ENCODE measurements at regions not wholly inside any gene's neighbourhood (a gene's known extent, or its start where the extent isn't known, plus 50 kb on each side); places are given as distances from the start of the nearest gene placed in this dataset.

DNA sequence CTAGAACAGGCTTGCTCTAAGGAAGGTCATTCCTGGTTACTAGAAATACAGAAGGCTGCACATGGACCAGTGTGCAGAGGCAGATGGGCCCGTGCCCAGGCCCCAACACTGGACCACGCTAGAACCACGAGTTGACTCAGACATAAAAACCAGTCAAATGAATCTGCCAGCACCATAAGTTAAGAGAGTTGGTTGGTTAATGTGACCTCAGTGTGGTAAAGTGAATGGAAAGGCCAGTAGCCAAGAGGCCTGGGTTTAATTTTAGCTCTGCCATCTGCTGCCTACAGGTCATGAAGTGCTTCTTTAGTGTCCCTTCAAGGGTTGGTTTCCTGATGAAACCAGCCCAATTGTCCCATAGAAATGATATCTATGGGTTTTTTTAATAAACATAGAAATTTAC, 329.6 kb upstream of the NRP1 start:
- CTCF ChIA-PET (ENCODE audit: partially characterized antibody), result no interaction called here
- POLR2A ChIA-PET (ENCODE audit: partially characterized antibody), result no interaction called here
- Histone ChIP-seq H3K79me2 (ENCODE audit: control insufficient read depth in 1 of 2, insufficient read depth in 2 of 2, low read length in 2 of 2) (no peaks in the 10 kb centered on the region), H2BK12ac (ENCODE audit: low read depth, low read length) (no peak overlapping the region), H3K4me3 (ENCODE audit: extremely low read depth in 1 of 4, insufficient read depth in 2 of 4, low read depth in 3 of 4, low read length in 4 of 4) (no peak overlapping the region), H4K91ac (replicated peaks; ENCODE audit: insufficient read length, low read length) (no peak overlapping the region), H3K4me1 (replicated peaks in 1 of 4; ENCODE audit: control insufficient read depth in 3 of 4, insufficient read depth in 4 of 4, low read length in 3 of 4) (peaks cover 0 to 4% (median 1%) of the 10 kb centered on the region in 4 experiments; a peak in 3 of 7 replicates), H4K5ac (ENCODE audit: insufficient read length, low read depth, low read length) (no peak overlapping the region), H3K14ac (ENCODE audit: insufficient read length) (no peak overlapping the region), H3K23me2 (ENCODE audit: low read depth, low read length) (no peaks in the 10 kb centered on the region; the same call in 1 of the 2 replicates), H3K27me3 (replicated peaks in 1 of 4; ENCODE audit: control insufficient read depth in 3 of 4, extremely low read depth in 1 of 4, insufficient read depth in 3 of 4, low read length in 3 of 4) (no peaks in the 10 kb centered on the region), H3K23ac (ENCODE audit: insufficient read length) (no peak overlapping the region), H3K79me1 (ENCODE audit: low read depth, low read length) (no peaks in the 10 kb centered on the region), H3K4ac (replicated peaks; ENCODE audit: insufficient read length, low read depth, low read length) (no peak overlapping the region), H3K9ac (replicated peaks in 1 of 4; ENCODE audit: extremely low read depth in 1 of 4, low read depth in 3 of 4, low read length in 3 of 4) (no peak overlapping the region), H3K9me3 (ENCODE audit: insufficient read depth in 2 of 2, low read depth in 1 of 2, low read length in 1 of 2) (no peaks in the 10 kb centered on the region; a peak in 1 of 4 replicates), H3K18ac (ENCODE audit: extremely low read depth, low read length) (no peak overlapping the region), H3K27ac (ENCODE audit: low read depth, low read length) (no peak overlapping the region), H2AFZ (ENCODE audit: low read length) (no peak overlapping the region), H4K8ac (ENCODE audit: extremely low read depth, insufficient read depth, low read length) (no peak overlapping the region), H2BK5ac (ENCODE audit: low read depth, low read length) (no peak overlapping the region), H3K4me2 (ENCODE audit: insufficient read depth in 1 of 2, low read depth in 2 of 2, low read length in 2 of 2) (no peak overlapping the region), H3K56ac (replicated peaks; ENCODE audit: insufficient read length, low read depth, low read length) (no peak overlapping the region), H2BK20ac (ENCODE audit: low read length) (no peak overlapping the region), H2AK5ac (ENCODE audit: low read depth, low read length) (no peak overlapping the region), H2BK120ac (replicated peaks; ENCODE audit: low read depth, low read length) (no peak overlapping the region), H4K20me1 (replicated peaks in 1 of 2; ENCODE audit: control insufficient read depth in 1 of 2, insufficient read depth in 2 of 2, low read length in 2 of 2) (no peaks in the 10 kb centered on the region), H3K36me3 (ENCODE audit: control insufficient read depth in 2 of 4, insufficient read depth in 4 of 4, low read length in 3 of 4) (no peaks in the 10 kb centered on the region), H2BK15ac (ENCODE audit: low read length) (no peak overlapping the region)
- TF ChIP-seq FOSL1 (IDR thresholded peaks at IDR 0.05; ENCODE audit: insufficient read depth, low read depth, low read length) (no peak), TEAD4 (IDR thresholded peaks at IDR 0.05; ENCODE audit: low read depth, low read length) (no peak), CHD1 (IDR thresholded peaks at IDR 0.05; ENCODE audit: low read depth, low read length) (no peak), EGR1 (IDR thresholded peaks at IDR 0.05; ENCODE audit: borderline replicate concordance, low read depth, low read length) (no peak), BACH1 (IDR thresholded peaks at IDR 0.05; ENCODE audit: low read length) (no peak), HDAC6 (IDR thresholded peaks at IDR 0.05; ENCODE audit: low read depth, low read length) (no peak), NANOG (IDR thresholded peaks at IDR 0.05; ENCODE audit: insufficient read depth, low read depth, low read length, poor library complexity, severe bottlenecking) (no peak), ZNF274 (IDR thresholded peaks at IDR 0.05; ENCODE audit: borderline replicate concordance, extremely low read depth, low read length) (no peak)
- TF ChIP-seq, protein P1, sequence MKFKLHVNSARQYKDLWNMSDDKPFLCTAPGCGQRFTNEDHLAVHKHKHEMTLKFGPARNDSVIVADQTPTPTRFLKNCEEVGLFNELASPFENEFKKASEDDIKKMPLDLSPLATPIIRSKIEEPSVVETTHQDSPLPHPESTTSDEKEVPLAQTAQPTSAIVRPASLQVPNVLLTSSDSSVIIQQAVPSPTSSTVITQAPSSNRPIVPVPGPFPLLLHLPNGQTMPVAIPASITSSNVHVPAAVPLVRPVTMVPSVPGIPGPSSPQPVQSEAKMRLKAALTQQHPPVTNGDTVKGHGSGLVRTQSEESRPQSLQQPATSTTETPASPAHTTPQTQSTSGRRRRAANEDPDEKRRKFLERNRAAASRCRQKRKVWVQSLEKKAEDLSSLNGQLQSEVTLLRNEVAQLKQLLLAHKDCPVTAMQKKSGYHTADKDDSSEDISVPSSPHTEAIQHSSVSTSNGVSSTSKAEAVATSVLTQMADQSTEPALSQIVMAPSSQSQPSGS (IDR thresholded peaks at IDR 0.05; ENCODE audit: low read length), result no peak
- TF ChIP-seq, protein P2, sequence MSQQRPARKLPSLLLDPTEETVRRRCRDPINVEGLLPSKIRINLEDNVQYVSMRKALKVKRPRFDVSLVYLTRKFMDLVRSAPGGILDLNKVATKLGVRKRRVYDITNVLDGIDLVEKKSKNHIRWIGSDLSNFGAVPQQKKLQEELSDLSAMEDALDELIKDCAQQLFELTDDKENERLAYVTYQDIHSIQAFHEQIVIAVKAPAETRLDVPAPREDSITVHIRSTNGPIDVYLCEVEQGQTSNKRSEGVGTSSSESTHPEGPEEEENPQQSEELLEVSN (IDR thresholded peaks at IDR 0.05), result no peak
- DNase-seq (ENCODE audit: low read depth in 1 of 2, low spot score in 2 of 2) (no peak), FAIRE-seq (no peak)
- 93% methylated on average over 3 of the region's 3 CpGs; no CpG with 5 or more reads in 1 of the 2 experiments for WGBS, 2 experiments (ENCODE audit: extremely low coverage in 1 of 2, insufficient coverage in 1 of 2, insufficient read length in 1 of 2, insufficient replicate concordance in 2 of 2, low coverage in 1 of 2, low lambda C conversion rate in 2 of 2, missing lambda C conversion rate in 1 of 2)

Data from H1 (cell line).